GM06990 (cell line): ENCODE measurements at regions not wholly inside any gene's neighbourhood (a gene's known extent, or its start where the extent isn't known, plus 50 kb on each side); places are given as distances from the start of the nearest gene placed in this dataset.

Source experiments
- DNase-seq: peaks from one replicate; pipeline ENCODE4 v3.0.0-alpha.2; 2011; ENCODE audit not compliant: insufficient read length; ENCODE audit errors: extremely low read depth
- H3K27me3 ChIP-seq: replicated peaks from 2 replicates; pipeline ENCODE4 v1.6.0; 2011; ENCODE audit warnings: low read length; ENCODE audit not compliant: control insufficient read depth, insufficient read depth
- H3K36me3 ChIP-seq: 2 replicates; pipeline ENCODE4 v1.5.1; 2011; ENCODE audit warnings: low read length; ENCODE audit not compliant: control insufficient read depth, insufficient read depth
- H3K4me3 ChIP-seq: replicated peaks from 2 replicates; pipeline ENCODE4 v1.5.1; 2011; ENCODE audit warnings: low read depth, mild to moderate bottlenecking, control low read depth, low read length
- TF ChIP-seq, protein P1 (sequence below): IDR thresholded peaks from 2 replicates; pipeline ENCODE4 v1.5.1; 2011; ENCODE audit warnings: low read length, control low read depth, mild to moderate bottlenecking, inconsistent platforms; ENCODE audit not compliant: insufficient read depth, poor library complexity, severe bottlenecking

DNA sequence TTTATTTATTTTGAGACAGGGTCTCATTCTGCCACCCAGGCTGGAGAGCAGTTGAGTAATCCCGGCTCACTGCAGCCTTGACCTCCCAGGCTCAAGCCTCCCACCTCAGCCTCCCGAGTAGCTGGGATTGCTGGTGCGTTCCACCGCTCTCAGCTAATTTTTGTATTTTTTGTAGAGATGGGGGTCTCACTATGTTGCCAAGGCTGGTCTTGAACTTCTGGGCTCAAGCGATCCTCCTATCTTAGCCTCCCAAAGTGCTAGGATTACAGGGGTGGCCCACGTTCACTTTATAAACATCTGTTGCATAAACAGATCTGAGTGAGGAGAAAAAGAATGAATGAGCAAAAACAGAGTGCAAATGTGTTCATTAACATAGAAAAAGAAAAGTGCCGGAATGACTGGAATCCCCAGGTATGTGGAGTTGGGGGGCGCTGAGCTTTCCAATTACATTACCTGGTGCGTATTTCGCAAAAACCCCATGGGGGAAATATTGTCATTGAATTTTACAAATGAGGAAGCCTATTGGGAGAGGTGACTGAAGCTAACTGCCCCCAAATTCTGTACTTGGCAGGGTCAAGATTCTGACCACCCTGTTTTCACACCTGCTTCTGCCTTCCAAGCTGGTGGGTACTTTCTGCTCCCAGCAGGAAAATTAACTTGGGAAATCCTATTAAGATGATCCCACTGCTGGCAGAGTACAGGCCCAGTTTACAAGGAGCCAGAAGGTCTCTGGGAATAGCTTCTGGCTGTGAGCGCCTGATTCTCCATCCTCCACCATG, 207.7 kb upstream of the JARID2 start:
- Histone ChIP-seq H3K27me3 (no peaks in the 10 kb centered on the region), H3K36me3 (no peaks in the 10 kb centered on the region), H3K4me3 (no peak overlapping the region)
- no peak for DNase-seq
- TF ChIP-seq, protein P1, sequence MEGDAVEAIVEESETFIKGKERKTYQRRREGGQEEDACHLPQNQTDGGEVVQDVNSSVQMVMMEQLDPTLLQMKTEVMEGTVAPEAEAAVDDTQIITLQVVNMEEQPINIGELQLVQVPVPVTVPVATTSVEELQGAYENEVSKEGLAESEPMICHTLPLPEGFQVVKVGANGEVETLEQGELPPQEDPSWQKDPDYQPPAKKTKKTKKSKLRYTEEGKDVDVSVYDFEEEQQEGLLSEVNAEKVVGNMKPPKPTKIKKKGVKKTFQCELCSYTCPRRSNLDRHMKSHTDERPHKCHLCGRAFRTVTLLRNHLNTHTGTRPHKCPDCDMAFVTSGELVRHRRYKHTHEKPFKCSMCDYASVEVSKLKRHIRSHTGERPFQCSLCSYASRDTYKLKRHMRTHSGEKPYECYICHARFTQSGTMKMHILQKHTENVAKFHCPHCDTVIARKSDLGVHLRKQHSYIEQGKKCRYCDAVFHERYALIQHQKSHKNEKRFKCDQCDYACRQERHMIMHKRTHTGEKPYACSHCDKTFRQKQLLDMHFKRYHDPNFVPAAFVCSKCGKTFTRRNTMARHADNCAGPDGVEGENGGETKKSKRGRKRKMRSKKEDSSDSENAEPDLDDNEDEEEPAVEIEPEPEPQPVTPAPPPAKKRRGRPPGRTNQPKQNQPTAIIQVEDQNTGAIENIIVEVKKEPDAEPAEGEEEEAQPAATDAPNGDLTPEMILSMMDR = no peak

- DNase-seq = no peak
- TF ChIP-seq, protein P1 = no peak
- H3K27me3 ChIP-seq = no peaks in the 10 kb centered on the region
- no peak overlapping the region for H3K4me3 ChIP-seq
- no peaks in the 10 kb centered on the region for H3K36me3 ChIP-seq
Measured at GRCh38 chr6:15039136-15039535, 206.7 kb upstream of the JARID2 start.

GRCh38 chr6:15042938-15043337, 202.9 kb upstream of the JARID2 start:
- no peak overlapping the region for H3K4me3 ChIP-seq

GRCh38 chr6:15044146-15044882, 201.6 kb upstream of the JARID2 start:
- TF ChIP-seq, protein P1 = no peak
- H3K4me3 ChIP-seq = no peak overlapping the region
- DNase-seq = no peak
- no peaks in the 10 kb centered on the region for H3K27me3 ChIP-seq
- H3K36me3 ChIP-seq = no peaks in the 10 kb centered on the region

More at GRCh38 chr6:15042938-15043337, 202.9 kb upstream of the JARID2 start:
- Histone ChIP-seq H3K27me3 (no peaks in the 10 kb centered on the region), H3K36me3 (no peaks in the 10 kb centered on the region)
- no peak for DNase-seq
- TF ChIP-seq, protein P1 = no peak

DNA sequence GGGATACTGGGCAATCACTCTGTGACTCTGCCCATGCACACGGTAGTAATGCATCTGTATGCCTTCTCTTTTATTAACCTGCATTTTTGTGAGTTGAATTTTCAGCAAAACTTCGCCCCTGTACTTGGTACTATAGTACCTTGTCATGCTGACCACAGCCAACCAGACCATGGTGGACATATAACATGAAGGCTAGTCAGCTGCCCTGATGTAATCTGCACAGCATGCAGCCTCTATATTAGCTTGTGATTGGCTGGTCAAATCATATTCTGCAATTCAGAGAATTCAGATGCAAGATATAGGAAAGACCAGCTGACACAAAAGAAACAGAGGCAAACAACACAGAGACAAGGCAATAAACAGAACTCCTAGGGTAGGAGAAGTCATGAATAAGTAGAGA, 200.9 kb upstream of the JARID2 start:
- Histone ChIP-seq H3K36me3 (no peaks in the 10 kb centered on the region), H3K27me3 (no peaks in the 10 kb centered on the region), H3K4me3 (no peak overlapping the region)
- TF ChIP-seq, protein P1 = no peak
- no peak for DNase-seq
